ENCODE measurements at regions not wholly inside any gene's neighbourhood (a gene's known extent, or its start where the extent isn't known, plus 50 kb on each side); places are given as distances from the start of the nearest gene placed in this dataset.

DNA sequence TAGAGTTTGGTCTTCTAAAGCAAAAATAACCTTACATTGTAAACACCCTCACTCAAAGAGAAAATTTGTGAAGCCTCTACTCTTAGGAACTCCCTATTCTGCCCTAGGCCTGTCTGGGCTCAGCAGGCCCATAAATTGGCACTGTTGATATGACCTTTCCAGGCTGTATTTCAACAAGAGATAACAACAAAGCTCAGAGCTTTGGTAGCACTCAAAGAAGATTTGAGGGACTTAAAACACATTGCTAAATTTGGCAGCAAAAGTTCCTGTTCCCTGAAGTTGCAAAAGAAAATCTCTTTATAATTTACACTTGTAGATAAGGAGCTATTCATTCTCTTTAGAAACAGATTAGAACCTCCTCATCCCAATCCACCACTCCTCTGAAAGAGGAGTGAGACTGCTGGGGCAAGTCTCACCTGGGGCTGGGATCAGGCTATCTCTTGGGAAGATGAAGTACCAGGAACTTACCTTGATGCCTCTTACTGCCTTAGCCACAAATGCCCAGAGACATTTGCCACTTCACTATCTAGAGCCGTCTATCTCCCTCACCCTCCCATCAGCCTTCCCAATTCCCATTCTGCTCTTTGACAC, 110.4 kb upstream of the AKIP1 start:
- TF ChIP-seq GATA2 (IDR thresholded peaks at IDR 0.05; ENCODE audit: low read depth, low read length) (no peak), GATA3 (IDR thresholded peaks at IDR 0.05; ENCODE audit: low read depth, low read length) (no peak)

GRCh38 chr11:8801121-8801520, 109.9 kb upstream of the AKIP1 start:
- TF ChIP-seq GATA3 (IDR thresholded peaks at IDR 0.05; ENCODE audit: low read depth, low read length) (no peak), GATA2 (IDR thresholded peaks at IDR 0.05; ENCODE audit: low read depth, low read length) (no peak)

GRCh38 chr11:8802251-8802650, 108.7 kb upstream of the AKIP1 start:
- TF ChIP-seq GATA2 (IDR thresholded peaks at IDR 0.05; ENCODE audit: low read depth, low read length): no peak
- no peak for TF ChIP-seq GATA3 (IDR thresholded peaks at IDR 0.05; ENCODE audit: low read depth, low read length)

GRCh38 chr11:8803973-8804372, 107.0 kb upstream of the AKIP1 start:
- TF ChIP-seq GATA3 (IDR thresholded peaks at IDR 0.05; ENCODE audit: low read depth, low read length): no peak
- TF ChIP-seq GATA2 (IDR thresholded peaks at IDR 0.05; ENCODE audit: low read depth, low read length): no peak

DNA sequence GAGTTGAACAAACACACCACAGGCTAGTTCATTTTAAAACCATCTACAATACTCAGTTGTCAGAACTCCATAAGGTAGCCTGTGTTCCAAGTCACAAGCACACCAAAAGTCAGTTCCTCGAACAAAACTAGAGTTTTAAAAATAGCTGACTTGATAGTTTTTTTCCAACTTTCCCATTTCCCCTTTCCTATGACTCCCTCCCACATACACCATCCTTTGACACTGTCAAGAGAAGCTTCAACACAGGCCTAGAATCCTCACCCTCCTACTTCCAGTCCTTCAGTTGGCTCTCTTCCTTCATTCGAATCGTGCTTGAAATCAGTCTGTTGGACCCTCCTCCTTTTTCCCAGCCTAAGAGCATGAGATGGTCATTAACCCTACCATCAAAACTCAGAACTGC, 105.7 kb upstream of the AKIP1 start:
- TF ChIP-seq GATA2 (IDR thresholded peaks at IDR 0.05; ENCODE audit: low read depth, low read length) (no peak), GATA3 (IDR thresholded peaks at IDR 0.05; ENCODE audit: low read depth, low read length) (no peak)

GRCh38 chr11:8806974-8807373, 104.0 kb upstream of the AKIP1 start:
- TF ChIP-seq GATA3 (IDR thresholded peaks at IDR 0.05; ENCODE audit: low read depth, low read length) (no peak), GATA2 (IDR thresholded peaks at IDR 0.05; ENCODE audit: low read depth, low read length) (no peak)

DNA sequence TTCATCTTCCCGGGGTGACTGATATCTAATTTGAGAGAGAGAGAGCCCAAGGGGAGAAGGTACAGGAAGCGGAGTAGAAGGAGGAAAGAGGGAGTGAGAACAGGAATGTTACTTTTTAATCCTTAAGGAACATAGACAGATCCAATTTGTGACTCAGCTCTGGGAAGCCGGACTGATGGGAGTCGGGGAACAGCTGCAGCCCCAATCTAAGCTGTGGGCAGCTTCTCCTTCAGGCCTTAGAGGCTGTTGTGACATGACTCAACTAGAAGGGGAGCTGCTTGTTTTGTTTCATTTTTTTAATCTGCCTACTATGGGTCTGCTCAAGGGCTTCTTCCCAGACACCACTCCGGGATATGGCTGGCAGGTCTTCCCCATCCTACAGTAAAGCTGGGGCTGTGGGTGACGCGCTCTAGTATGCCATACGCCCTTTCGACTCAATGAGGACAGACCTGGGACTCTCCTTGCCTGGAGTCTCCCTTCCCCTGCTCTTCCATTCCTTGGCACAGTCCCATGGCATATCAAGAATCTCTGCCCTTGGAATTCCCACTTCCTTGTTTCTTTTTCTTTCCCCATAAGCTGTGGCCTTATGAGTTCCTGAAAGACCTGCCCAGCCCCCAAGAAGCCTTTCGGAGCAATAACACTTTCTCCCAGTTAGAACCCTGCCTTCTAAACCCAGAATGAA, 103.3 kb upstream of the AKIP1 start:
- TF ChIP-seq GATA3 (IDR thresholded peaks at IDR 0.05; ENCODE audit: low read depth, low read length): no peak
- no peak for TF ChIP-seq GATA2 (IDR thresholded peaks at IDR 0.05; ENCODE audit: low read depth, low read length)

GRCh38 chr11:8808226-8808585, 102.8 kb upstream of the AKIP1 start:
- TF ChIP-seq GATA3 (IDR thresholded peaks at IDR 0.05; ENCODE audit: low read depth, low read length) (no peak), GATA2 (IDR thresholded peaks at IDR 0.05; ENCODE audit: low read depth, low read length) (no peak)

GRCh38 chr11:8809241-8809938, 101.6 kb upstream of the AKIP1 start:
- no peak for TF ChIP-seq GATA3 (IDR thresholded peaks at IDR 0.05; ENCODE audit: low read depth, low read length)
- TF ChIP-seq GATA2 (IDR thresholded peaks at IDR 0.05; ENCODE audit: low read depth, low read length): no peak

DNA sequence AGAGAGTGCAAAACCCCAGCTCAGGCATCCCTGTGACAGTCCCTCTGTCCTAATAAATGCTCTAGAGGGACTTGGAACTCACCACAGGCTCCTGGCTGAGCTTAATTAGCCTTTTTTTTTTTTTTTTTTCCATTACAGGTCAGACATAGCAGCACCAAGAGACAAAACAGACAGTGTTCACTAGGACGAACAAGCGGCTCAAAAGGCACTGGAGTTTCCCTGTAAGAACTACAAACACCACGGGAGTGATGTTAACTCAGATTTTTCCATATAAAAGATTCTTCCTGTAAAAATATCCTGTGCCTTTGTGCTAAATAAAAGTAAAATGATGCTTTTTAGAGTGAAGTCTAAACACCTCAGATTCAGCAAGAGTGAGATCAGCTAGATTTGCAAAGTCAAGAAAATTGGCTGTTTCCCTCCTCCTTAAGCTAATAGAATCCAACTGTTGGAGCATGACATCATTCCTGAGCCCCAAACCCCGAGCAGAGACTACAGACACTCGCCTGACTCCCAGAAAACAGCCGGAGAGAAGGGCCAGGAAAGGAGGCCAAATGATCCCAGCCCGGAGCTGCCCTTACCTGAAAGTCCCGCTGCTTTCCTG, 101.0 kb upstream of the AKIP1 start:
- TF ChIP-seq GATA3 (IDR thresholded peaks at IDR 0.05; ENCODE audit: low read depth, low read length): no peak
- TF ChIP-seq GATA2 (IDR thresholded peaks at IDR 0.05; ENCODE audit: low read depth, low read length): no peak

DNA sequence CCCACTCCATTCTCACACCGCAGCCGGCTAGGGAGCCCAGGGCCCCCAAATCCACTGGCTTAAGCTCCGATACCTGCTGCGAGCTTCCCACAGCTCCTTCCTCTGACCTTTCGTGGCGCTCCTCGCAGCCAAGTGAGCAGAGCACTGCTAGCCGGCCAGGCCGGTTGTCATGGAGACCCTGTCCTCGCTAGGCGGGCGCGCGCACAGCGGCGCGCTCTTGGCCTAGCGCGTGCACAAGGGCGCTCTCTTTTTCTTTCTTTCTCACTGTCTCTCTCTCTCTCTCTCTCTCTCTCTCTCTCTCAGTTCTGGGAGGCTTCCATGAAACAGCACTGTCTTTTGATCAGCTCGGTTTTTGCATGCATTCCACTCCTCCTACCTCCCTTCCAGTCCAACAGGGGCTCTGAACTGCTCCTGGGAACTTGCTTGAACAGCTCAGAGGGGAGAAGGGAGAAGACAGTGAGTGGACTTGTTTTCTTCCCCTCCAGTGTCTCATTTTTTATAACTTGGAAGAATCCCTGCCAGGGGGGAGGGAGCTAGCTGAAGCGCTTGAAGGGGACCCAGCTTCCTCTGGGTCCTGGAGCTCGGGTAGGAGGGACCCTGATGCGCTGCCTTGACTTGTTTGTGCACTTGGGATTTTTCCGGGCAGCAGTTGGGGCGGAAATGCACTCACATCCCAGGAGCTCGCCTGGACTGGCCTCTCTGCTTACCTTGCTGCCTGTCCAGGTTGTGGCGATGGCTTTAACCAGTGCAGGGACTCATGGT, 100.3 kb upstream of the AKIP1 start:
- TF ChIP-seq GATA3 (IDR thresholded peaks at IDR 0.05; ENCODE audit: low read depth, low read length): no peak
- TF ChIP-seq GATA2 (IDR thresholded peaks at IDR 0.05; ENCODE audit: low read depth, low read length): no peak

DNA sequence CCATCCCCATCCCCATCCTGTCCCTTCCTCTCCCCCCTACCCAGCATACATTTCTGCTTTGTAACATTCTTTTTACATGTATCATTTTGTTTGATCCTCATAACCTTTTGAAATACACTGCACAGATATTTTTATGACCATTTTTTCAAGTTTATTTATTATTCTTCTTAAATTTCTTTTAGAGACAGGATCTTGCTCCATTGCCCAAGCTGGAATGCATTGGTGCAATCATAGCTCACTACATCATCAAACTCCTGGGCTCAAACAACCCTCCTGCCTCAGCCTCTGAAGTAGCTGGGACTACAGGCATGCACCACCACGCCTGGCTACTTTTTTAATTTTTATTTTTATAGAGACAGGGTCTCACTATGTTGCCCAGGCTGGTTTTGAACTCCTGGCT, 99.4 kb upstream of the AKIP1 start:
- TF ChIP-seq GATA2 (IDR thresholded peaks at IDR 0.05; ENCODE audit: low read depth, low read length) (no peak), GATA3 (IDR thresholded peaks at IDR 0.05; ENCODE audit: low read depth, low read length) (no peak)

- no peak for TF ChIP-seq GATA2 (IDR thresholded peaks at IDR 0.05; ENCODE audit: low read depth, low read length)
- TF ChIP-seq GATA3 (IDR thresholded peaks at IDR 0.05; ENCODE audit: low read depth, low read length): no peak
Measured at GRCh38 chr11:8812438-8812837, 98.6 kb upstream of the AKIP1 start.

DNA sequence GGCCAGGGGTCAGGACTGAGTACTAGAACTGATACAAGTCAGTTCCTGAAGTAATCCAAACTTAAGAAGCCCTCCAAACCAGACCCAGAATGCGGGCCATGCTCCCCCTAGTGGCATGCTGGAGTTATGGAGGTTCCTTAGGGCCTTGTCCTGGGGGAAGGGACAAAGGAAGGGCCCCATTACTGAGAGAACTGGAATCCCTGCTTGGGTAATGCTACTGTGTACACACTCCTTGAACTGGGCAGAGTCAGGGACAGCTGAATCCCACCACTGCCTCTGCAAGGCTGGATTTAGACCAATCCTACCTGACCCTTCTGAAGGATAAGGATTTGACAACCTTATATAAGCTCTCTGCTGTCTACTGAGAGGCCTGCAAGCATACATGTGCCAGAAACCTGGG, 97.3 kb upstream of the AKIP1 start:
- TF ChIP-seq GATA2 (IDR thresholded peaks at IDR 0.05; ENCODE audit: low read depth, low read length) (no peak), GATA3 (IDR thresholded peaks at IDR 0.05; ENCODE audit: low read depth, low read length) (no peak)

Measured in SH-SY5Y (cell line).